T-helper 2 cell (primary cell): ENCODE measurements at regions not wholly inside any gene's neighbourhood (a gene's known extent, or its start where the extent isn't known, plus 50 kb on each side); places are given as distances from the start of the nearest gene placed in this dataset.
"Not testable (repeated sequence)": the region's sequence is repeated elsewhere in the genome, so short reads cannot be mapped to it uniquely, and the experiment has no call there.

Experiments used
- DNase-seq, 5 experiments: peaks; one replicate each; pipeline versions ENCODE4 v3.0.0 to v3.0.0-alpha.2; 2012 to 2022

GRCh38 chr3:168839653-168840052, 743.9 kb upstream of the GOLIM4 start:
- no peak for DNase-seq

DNA sequence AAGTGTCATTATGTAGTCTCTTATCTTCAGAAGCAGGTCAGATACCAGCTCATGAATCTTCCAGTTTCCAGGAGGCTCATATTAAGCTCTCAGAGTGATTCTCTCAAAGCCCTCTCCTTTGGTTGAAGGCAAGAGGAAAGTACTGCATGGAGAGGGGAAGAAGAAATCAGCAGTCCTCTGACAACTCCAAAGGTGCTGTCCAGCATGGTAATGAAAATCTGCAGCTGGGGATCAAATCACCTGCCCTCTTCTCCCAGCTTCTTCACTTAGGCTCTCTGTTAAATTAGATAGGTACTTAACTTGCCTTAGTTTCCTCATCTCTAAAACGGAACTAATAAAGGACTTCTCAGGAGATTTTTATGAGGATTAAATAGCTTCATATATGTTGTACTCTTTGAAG, 738.8 kb upstream of the GOLIM4 start:
- DNase-seq, result no peak

- no peak for DNase-seq
Observed at GRCh38 chr3:168828943-168829342, 733.2 kb upstream of the GOLIM4 start.

- no peak for DNase-seq
Observed at GRCh38 chr3:168828536-168828935, 732.8 kb upstream of the GOLIM4 start.

DNA sequence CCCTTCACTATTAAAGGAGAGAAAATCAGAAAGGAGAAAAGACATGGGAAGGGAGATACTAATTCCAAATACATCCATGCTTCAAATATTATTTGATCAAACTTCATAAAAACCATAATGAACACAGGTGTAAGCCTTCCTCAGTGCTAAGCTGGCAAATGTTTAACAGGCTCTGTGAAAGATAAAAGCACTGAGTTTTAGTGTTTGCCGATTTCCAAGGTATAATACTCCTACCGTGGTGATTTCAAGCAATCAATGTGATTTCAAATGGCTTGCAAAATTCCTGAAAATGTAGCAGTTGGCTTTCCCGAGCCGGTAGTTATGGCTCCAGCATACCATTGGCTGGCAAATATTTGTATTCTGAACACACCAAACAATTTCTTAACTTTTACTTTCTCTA, 732.3 kb upstream of the GOLIM4 start:
- DNase-seq, result no peak

DNA sequence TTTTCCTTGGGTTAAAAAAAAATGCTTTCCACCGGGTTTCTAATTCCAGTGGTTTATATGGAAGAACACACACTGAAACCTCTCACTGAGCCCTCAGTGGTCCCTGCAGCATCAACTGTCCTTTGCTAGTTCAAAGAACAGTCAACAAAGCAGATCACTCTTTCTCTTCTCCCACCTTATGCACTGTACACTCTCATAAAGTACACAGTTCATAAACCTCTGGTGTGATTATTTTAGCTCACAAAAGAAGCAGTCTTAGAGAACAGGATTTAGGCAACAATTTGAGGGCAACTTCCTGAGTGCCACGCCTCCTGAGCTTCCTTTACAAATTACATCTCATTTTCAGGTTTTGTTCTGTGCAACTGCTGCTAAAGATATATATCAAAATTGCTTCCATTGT, 728.4 kb upstream of the GOLIM4 start:
- peak in 1 of 5 experiments; percentile 13 for DNase-seq

GRCh38 chr3:168823466-168823865, 727.7 kb upstream of the GOLIM4 start:
- DNase-seq, result no peak

DNA sequence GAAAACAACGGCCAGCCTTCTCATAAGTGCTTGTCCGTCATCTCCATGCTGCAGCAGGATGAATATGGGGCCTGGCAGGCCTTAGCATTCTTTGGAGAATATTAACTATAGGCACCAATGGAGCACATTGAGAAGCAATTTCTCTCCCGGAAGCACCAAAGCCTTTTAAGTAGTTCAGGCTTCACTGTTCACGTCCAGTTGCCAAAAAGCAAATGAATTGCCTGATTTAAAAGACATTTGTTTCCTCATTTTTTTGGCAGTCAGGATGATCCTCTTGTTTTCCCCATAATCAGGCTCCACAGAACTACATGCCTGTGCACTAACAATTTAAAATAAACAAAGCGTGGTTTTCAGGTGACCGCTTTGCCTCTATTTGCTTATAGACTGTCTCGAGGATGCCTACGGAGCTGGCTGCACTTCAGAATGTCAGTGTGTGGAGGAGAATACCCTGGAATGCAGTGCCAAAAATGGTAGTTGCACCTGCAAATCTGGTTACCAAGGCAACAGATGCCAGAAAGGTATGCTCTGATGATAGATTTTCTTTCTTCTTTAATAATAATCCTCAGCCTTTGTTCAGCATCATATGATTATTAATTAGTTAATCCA, 725.2 kb upstream of the GOLIM4 start:
- DNase-seq, result no peak

DNA sequence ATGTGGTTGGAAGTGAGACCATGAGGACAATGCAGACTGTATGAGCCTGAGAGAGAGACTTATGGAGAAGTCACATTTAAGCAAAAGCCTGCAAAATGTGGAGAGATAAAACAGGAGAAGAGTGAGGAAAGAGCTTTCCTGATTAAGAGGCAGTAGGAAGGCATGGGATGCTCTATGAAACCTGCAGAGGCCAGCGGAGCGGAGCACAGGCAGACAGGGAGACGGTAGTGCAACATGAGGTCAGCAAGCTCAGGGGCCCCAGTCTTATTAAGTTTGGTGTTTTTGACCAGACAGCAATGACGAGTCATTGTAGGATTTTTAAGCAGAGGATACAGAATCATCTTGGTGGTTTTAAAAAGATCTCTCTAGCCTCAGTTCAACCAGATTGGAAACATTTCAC, 721.5 kb upstream of the GOLIM4 start:
- DNase-seq, result no peak

GRCh38 chr3:168815946-168816345, 720.2 kb upstream of the GOLIM4 start:
- DNase-seq, result no peak

DNA sequence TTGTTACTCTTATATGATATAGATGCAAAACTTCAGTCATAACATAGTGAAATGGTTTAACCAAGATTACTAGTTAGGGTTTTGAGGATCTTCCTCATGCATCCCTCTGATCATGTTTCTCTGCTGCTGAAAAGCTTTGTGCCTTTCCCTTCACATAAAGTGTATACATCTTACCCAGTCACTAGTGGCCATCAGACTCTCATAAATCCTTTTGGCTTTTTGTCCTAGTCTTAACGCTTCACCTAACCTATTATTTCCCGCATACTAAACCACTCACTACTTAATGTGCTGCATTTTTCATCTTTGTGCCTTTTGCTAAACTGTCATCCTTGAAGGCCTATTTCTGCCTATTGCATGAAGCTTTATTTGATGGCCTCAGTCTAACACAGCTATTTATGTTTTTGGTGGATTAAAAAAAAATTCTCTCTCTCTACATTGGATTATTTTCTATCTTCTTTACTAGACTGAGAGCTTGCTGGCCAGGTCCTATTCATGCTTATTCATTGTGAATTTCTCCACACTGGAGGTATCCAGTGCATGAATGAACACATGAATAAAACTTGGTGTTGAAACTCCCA, 717.6 kb upstream of the GOLIM4 start:
- no peak for DNase-seq

DNA sequence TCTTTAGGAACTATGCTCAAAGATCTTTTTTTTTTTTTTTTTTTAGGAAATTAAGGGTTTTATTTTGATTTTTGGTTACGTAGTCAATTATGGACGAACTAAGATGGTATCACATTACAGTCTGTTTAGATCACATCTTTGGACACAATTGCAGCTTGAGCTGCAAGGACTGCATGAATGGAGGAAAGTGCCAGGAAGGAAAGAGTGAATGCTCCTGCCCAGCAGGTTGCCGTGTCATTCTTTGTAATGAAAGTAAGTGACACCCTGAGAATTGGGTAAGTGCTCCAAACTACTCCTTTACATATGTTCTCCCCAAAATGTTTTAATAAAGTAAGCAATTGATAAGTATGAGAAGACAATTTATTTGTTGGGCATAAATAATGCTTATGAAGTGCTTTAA, 716.5 kb upstream of the GOLIM4 start:
- DNase-seq, result no peak

- no peak for DNase-seq
Observed at GRCh38 chr3:168808596-168808995, 712.9 kb upstream of the GOLIM4 start.

- no peak for DNase-seq
Observed at GRCh38 chr3:168807448-168807847, 711.7 kb upstream of the GOLIM4 start.

- no peak for DNase-seq
Observed at GRCh38 chr3:168806871-168807270, 711.1 kb upstream of the GOLIM4 start.

- no peak for DNase-seq
Observed at GRCh38 chr3:168803536-168803935, 707.8 kb upstream of the GOLIM4 start.

- DNase-seq, result no peak
Observed at GRCh38 chr3:168802766-168803165, 707.0 kb upstream of the GOLIM4 start.

- DNase-seq, result no peak
Observed at GRCh38 chr3:168801794-168802193, 706.1 kb upstream of the GOLIM4 start.

GRCh38 chr3:168796339-168796738, 700.6 kb upstream of the GOLIM4 start:
- DNase-seq, result no peak

GRCh38 chr3:168794427-168794826, 698.7 kb upstream of the GOLIM4 start:
- no peak for DNase-seq

GRCh38 chr3:168782193-168782592, 686.5 kb upstream of the GOLIM4 start:
- DNase-seq, result no peak

- DNase-seq, result not testable (repeated sequence)
Observed at GRCh38 chr3:168779970-168780645, 684.4 kb upstream of the GOLIM4 start.

GRCh38 chr3:168753724-168754123, 658.0 kb upstream of the GOLIM4 start:
- no peak for DNase-seq

- no peak for DNase-seq
Observed at GRCh38 chr3:168752339-168752738, 656.6 kb upstream of the GOLIM4 start.

- DNase-seq, result no peak
Observed at GRCh38 chr3:168747697-168748096, 652.0 kb upstream of the GOLIM4 start.
